Inflammatory macrophage treated with lipopolysaccharide for 1 hour (primary cell): ENCODE measurements at regions not wholly inside any gene's neighbourhood (a gene's known extent, or its start where the extent isn't known, plus 50 kb on each side); places are given as distances from the start of the nearest gene placed in this dataset.

Experiments used
- DNase-seq, 2 donors: peaks; one replicate each; pipeline ENCODE4 v3.0.0-alpha.2; 2020 to 2022

DNA sequence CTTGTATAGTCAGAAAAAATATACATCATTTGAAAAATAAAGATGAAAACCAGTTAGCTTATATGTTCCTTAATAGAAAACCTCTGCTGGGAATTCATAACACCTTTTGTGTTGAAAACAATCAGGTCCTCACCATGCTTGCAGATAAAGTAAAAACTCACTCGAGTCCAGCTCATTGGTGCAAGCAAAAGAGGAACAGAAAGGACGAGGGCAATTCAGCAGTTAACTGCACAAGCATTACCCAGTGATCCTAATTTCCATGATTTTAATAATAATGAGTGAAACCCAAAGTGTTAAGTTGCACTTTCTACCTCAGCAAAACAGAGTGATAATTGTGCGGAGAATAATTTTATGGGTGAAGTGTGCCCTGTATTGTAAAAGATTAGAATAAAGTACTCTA is 839.9 kb downstream of the BCL11A start:
- DNase-seq: no peak

DNA sequence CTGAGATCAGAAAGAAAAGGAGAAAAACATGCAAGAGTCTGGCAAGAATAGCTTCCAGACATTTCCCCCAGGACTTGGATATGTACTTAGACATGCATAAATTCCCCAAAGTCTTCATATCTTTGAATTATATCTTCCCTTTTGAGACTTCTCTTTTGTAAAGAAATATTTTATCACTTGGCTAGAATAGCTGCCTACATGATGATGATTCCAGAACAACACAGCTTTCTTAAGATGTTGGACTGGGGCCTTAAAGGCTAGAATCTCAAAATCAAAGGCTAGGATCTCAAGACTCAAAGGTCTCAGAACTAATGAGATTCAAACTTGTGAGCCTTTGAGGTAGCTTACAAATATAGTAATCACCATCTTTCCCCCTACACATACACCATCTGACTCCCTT is 842.3 kb downstream of the BCL11A start:
- DNase-seq: no peak

DNA sequence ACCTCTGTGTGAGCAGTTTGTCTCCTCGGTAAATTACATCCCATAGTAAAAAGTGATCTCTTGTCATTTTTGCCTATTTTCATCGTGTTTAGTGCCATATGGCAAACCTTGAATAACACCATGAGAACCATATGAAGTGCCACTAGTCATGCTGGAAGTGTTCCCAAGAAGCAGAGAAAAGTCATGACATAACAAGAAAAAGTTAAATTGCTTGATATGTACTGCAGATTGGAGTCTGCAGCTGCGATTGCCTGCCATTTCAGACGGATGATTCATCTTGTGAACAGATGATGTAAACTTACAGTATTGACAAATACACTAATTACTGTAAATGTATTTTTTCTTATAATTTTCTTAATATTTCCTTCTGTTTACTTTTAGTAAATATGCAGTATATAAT is 846.7 kb downstream of the BCL11A start:
- no peak for DNase-seq

DNA sequence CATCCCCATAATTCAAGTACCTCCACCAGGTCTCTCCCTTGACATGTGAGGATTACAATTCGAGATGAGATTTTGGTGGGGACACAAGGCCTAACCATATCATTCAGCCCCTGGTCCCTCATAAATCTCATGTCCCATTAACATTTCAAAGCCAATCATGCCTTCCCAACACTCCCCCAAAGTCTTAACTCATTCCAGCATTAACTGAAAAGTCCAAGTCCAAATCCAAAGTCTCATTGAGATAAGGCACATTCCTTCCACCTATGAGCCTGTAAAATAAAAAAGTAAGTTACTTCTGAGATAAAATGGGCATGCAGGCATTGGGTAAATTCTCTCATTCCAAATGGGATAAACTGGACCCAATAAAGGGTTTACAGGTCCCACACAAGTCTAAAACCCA is 849.7 kb downstream of the BCL11A start:
- DNase-seq: no peak

DNA sequence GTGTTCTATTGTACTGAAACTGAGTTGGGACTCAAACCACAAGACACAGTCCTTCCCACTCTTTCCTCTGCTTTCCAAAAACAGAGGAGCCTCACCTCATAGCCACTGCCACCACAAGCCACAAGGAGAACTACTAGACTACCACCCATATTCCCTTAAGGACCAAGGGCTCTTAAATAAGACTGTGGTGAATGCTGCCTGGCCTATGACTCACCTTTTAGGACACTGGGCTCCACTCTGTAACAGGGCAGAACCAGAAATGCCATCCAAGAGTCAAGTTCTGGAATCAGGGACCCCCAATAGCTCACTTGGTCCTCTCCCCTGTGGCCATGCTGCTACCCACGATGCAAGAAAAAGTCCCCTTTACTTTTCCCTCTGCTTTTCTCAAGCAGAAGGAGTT is 851.4 kb downstream of the BCL11A start:
- no peak for DNase-seq

DNA sequence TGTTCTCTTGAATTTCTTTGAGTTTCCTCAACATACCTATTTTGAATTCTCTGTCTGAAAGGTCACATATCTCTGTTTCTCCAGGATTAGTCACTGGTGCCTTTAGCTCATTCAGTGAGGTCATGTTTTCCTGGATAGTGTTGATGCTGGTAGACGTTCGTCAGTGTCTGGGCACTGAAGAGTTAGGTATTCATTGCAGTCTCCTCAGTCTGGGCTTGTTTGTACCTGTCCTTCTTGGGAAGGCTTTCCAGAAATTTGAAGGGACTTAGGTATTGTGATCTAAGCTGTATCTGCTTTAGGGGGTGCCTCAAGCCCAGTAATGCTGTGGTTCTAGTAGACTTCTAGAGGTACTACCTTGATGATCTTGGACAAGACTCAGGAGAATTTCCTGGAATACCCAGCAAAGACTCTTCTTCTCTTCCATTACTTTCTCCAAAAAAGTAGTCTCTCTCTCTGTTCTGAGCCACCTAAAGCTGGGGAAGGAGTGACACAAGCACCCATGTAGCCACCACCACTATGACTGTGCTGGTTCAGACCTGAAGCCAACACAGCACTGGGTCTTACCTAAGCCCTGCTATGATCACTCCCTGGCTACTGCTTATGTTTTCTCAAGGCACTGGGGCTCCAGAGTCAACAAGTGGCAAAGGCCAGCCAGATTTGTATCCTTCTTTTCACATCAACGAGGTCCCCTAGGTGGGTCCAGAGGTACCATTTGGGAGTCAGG is 852.0 kb downstream of the BCL11A start:
- no peak for DNase-seq

DNA sequence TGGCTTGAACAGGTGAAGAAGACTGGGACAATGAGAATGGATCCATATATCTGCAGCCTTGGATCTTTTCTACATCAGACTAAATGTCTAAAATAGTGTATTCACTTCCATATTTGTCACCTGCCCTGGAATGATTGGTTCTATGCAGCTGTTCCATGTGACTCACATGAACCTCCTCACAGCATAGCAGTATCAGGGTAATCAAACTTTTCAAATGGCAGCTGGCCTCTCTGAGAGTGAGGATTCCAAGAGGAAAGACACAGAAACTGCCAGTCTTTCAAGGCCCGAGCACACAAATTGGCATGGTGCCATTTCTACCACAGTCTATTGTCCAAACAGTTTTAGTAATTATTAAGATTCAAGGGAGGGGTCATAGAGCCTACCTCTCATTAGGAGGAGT is 859.3 kb downstream of the BCL11A start:
- no peak for DNase-seq

DNA sequence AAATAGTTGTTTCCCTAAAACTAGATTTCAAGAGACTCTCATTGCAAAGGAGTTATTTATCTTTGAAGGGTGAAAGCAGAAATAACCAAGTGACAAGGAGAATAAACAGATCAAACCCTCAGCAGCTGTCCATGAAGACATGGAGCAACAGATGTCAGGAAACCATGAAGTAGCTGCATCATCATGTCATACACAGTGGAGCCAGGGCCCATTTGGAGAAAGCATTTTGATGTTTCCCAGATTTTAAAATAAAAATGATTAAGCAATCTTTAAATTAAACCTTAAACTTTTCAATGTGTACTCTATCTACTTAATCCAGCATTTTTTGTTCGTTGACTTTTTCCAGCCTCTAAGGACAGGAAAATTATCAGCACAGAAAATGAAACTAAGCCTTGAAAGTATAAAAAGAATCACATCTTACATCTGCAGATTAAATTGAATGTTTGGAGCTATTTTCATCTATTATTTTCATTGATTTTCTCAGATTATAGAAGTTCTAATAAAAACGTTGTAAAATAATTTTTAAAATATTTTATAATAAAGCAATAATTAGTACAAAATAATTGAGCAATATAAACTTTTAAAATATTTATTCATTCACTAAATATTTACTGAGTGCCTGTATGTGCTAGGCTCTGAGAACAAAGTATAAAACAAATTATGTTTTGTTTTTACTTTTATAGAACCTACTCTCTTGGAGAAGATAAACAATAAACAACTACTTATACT is 860.1 kb downstream of the BCL11A start:
- DNase-seq: no peak

DNA sequence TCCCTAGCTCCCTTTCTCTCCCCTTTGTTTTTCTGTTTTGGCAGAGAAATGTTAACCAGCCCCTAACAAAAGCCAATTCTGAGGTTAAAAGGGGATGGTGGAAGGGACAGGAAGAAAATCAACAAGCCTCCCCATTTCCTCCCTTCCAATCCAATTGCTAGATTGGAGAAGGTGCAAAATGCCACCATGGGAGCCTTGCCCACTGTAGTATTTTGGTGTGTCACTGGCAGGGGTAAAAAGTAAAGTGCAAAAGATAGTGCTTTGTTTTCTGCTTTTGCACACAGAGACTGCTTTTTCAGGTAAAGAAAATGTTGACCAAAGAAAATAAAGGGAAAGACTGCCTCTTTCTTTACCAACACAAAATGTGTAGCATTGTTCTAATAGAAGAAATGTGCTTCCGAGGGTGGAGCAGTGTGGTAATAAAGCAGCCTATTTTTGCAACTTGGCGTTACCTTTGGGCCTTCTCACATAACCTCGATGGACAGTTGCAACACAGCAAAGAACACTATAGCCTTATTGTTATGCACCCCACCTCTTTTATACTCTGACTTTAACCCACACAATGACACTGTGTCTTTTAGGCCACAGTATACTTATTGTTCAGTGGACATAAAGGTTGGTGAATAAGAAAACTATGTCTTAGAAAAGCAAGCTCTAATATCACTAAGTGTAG is 861.8 kb downstream of the BCL11A start:
- no peak for DNase-seq

DNA sequence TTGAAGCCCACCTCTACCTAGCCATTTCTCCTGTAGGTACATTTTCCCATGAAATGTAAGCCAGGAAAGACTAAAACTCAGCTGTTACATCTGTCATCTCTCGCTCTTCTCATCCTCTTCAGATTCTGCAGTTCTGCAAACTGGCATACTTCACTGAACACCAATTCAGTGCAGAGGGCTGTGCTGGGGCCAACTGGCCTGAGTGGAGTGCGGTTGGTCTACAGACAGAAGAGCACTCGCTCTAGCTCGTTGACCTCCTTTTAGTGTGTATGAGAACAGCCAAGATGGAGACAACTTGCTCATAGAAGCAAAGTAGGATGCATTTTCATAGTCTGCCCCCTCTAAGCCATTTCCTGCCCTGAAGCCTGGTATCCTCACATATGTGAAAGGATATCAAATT is 862.6 kb downstream of the BCL11A start:
- no peak for DNase-seq

DNA sequence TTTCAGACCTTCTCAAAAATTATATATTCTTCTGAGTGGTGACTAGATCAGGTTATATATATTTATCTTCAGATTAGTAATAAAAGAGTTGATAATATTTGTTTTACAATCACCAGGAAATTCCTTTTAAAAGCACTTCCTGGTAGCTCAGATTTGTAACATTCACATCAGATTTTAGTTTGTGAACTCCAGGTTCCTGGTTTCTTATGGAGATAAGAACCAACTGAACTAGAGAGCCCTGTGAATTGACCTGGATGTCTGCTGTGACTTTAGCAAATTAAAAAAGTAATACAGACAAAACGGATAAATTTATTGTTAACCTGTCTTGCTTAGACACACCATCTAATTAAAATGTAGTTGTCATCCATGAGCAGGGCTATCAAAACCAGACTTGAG is 868.7 kb downstream of the BCL11A start:
- DNase-seq: no peak

DNA sequence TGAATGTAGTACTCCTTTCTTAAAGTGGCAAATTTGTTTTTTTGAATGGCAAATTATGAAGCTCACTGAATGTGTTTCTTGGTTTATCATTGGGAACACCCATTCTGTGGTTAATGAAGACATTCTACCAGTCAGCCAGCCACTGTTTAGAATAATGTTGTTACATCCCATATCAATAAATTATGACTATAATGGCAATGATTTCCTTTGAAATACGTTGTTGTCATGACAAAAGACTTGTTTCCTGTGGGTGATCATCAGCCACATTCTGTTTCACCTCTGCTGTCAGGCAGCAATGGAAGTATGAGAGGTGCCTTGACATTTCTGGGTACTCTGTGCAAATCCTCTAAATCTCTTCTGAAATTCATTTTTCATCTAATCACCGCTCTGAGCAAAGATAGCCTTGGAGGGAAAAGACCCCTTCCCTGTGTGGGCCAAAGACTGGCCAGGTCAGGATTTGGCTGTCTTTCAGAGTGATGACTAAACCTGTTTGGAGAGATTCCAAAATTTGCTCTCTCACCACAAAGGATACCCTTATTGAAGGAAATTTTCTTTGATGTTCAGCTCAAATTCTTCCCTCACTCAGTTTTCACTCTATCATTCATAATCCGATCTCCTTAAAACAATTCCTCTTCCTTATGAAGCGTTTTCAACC is 869.2 kb downstream of the BCL11A start:
- DNase-seq: no peak

DNA sequence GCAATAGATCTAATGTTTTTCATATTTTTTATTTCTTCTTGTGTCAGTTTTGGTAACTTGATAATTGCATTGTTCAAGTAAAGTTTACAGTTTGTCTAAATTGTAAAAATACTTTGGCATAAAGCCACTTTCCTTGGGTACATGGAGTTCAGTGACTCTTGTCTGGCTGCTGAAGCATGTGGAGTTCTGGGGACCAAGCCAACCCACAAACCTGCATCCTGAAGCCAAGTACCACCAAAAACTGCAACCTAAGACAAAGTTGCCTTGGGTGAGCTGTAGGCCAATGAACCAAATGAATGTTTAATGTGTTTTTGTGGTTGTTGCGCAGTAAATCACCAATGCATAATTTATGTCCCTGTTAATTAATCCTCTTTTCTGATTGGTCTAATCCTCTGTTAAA is 872.6 kb downstream of the BCL11A start:
- no peak for DNase-seq

DNA sequence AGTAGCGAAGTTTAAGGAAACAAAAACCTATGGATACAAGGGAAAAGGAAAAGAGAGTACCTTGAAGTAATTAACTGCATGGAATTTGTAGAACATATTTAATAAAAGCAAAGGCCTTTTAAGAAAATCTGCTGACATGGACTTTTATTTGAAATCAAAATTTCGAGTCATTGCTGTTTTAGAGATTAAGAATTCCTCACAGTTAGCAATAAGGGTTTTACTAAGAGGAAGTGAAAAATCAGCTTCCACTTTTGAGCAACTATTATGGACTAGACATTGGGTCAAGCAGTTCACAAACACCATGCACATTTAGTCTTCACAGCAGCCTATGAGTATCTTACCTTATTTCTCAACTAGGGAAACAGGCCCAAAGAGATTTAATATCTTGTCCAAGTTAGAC is 876.3 kb downstream of the BCL11A start:
- peak; percentile 35 to 56 for DNase-seq

DNA sequence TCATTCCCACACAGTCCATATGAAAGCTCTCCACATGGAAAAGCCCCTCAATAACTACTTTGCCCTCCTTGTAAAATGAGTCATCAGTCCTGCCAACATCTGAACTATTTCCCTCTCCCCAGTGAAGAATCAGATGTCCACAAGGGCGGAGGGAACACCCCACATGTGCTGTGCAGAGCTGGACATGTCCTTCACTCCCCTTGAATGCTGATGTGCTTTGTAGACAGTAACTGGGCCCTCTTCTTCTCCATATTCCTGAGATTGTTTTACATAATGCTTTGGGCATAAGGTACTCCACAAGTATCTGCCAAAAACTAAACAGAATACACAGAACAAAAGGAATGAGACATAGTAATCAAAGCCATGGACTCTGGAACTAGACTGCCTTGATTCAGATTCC is 879.4 kb downstream of the BCL11A start:
- DNase-seq: no peak

DNA sequence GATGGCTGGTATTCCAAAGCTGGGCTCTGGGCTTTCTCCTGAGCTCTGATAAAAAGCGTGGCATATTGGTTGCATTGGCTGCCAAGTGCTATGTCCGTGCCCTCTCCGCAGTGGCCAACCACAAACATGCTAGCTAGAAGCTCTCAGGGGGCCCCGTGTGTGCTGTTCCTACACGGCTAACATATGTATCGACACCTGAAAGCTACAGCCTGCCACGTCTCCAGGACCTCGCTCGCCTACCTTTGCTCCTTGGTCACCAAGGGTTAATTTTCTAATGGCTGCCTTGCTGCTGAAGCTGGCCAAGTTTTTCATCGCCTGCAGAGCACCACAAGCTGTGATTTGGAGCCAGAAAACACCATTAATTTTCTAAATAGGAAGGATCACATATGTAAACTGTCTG is 888.4 kb downstream of the BCL11A start:
- DNase-seq: no peak

DNA sequence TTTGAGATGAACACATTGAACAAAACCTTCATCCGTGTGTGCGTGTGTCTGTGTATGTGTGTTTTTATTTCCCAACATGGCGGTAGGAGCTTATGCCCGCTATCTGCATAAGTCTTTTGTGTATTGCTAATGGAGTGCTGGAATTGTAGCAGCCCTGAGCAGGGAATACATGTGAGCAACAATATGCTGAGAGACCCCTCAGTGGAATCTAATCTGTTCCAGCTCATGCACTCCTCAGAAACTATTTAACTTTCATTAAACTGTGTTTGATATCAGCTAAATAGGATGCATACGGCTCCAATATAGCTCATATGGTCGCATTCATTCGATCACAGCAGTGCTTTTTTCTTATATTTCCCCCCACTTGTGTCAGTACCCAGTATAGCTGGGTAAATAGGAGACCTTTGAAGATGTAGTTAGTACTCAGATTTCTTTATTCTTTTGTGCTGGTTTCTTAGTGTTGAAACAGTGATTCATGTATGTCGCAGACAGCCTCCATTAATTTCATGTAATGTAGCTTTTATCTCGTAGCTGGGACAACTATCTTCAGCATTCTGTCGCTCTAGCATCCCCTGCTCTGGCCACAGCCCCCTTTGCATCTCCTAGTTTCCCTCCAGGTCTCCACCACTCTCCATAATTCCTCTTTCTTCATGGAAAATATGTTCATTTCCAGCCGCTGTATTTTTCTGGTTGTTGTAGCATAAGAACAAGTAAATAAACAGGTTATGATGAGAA is 891.2 kb downstream of the BCL11A start:
- no peak for DNase-seq

DNA sequence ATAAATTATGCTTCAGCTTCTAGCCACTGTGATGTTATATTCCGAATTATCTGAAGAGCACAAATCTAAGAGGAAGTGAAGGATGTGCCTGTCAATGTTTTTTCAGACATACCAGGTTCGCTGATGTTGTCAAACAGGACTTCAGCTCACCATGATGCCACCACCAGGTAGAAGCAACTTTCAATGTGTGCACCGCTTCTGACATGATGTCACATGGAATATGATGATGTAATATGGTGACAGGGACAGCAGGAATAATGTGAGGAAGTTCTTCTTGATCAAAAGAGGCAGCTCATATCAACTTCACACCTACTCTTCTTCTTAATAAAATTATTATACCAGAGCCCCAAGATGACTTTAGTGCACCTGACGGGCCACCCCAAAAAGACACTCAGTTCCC is 893.2 kb downstream of the BCL11A start:
- DNase-seq: no peak

DNA sequence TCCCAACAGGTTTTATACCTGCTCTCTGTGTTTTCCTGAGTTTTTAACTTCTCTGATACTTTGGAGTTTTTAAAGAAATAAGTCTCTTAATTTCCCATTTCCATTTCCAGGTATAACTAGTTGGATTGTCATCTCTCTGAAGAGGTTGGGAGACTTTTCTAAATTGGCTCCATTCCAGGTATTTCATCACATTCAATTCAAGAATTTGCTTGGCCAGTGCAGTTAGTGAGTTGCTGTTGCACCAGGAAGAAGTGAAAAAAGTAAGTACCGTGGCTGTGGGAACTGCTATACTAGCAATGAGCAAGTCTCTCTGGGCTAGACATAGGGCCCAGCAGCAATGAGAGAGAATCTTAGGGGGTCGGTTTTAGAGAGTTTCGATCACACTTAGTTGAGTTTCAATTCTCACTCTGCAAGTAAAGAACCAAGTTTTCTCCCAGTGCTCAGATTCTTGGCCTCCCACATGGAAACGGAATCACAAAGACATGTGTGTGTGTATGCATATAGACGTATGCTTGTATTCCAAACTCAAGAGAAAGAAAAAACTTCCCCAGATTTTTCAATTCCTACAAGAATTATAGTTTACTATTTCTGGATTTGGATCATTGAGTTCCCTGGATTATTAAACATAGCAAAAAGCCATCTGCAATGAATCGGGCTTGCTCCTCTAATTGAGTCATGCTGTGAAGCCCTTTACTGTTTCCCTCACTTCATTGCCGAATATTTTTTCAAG is 894.4 kb downstream of the BCL11A start:
- no peak for DNase-seq

DNA sequence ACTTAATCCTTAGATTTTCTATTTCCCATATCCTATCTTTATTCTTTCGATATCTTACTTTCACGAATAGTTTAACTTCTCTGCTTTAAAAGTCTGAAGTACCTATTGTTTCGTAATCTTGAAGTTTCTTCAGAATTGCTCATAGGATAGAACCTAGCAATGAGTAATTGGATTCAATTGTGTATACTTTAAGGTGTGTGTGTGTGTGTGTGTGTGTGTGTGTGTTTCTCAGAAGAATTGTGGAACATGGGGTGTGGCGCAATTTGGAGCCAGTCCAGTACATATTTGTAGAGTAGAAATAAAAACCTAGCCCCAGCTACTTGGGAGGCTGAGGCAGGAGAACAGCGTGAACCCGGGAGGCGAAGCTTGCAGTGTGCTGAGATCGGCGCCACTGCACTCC is 897.6 kb downstream of the BCL11A start:
- no peak for DNase-seq

DNA sequence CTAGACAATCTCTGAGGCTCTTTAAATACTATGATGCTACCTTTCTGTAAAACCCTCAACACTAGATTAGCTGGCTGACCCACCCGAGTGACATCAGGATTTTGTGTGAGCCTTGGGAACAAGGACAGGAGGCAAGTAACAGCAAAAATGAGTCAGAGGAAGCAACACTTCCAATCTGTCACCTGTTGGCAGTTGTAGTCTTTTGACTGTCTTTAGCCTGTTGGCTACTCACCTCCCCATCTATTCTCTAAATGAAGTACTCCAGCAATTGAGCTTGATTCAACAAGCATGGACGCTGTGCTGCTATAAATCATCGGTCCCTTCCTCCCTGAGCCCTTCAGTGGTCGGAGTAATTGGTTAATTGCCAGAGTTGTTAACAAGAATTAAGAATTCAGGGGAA is 898.7 kb downstream of the BCL11A start:
- no peak for DNase-seq

DNA sequence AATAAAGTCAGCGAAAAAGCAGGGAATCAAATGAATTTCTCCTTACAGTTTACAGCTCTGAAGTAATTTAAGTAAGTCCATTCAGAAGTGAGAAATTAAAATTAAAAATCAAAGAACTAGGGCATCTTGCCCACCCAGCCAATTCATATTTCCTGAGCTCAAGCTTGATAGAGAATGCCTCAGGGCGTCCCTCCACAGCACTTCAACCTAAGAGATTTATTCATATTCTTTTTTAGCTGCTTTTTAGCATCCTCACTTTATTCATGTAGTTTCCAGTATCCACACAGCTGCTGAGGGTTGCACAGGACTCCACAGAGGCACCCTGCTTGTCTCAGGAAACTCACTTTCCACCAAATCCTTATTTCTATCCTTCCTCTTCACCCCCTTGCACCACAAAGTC is 900.3 kb downstream of the BCL11A start:
- DNase-seq: no peak
